BJ (cell line): ENCODE measurements at regions not wholly inside any gene's neighbourhood (a gene's known extent, or its start where the extent isn't known, plus 50 kb on each side); places are given as distances from the start of the nearest gene placed in this dataset.

Experiments used
- CTCF ChIA-PET: fragments of 350-600 bp; formaldehyde crosslinking; extraction: SDS; loops from one replicate; lab custom pipeline; 2021; ENCODE audit warnings: antibody characterized with exemption, inconsistent platforms; lab: Yijun Ruan, JAX
- POLR2A ChIA-PET: fragments of 300-600 bp; sonication (Branson Sonifier 250); formaldehyde crosslinking; extraction: SDS; loops from one replicate; lab custom pipeline; 2021; ENCODE audit warnings: antibody characterized with exemption; lab: Charles Lee
- DNase-seq: peaks from one replicate; pipeline ENCODE4 v3.0.0-alpha.2; 2011; ENCODE audit warnings: low read depth
- H3K27me3 ChIP-seq: 2 replicates; pipeline ENCODE4 v1.6.0; 2011; ENCODE audit warnings: low read length; ENCODE audit not compliant: control insufficient read depth, insufficient read depth
- H3K36me3 ChIP-seq: 2 replicates; pipeline ENCODE4 v1.5.1; 2011; ENCODE audit warnings: low read length; ENCODE audit not compliant: control insufficient read depth, insufficient read depth
- H3K4me3 ChIP-seq: 2 replicates; pipeline ENCODE4 v1.5.1; 2011; ENCODE audit warnings: low read depth, mild to moderate bottlenecking, control low read depth, low read length
- TF ChIP-seq, protein P1 (sequence below): IDR thresholded peaks from 2 replicates; pipeline ENCODE4 v1.5.1; 2011; ENCODE audit warnings: low read depth, mild to moderate bottlenecking, control low read depth, inconsistent platforms, low read length, moderate library complexity; ENCODE audit not compliant: insufficient read depth

DNA sequence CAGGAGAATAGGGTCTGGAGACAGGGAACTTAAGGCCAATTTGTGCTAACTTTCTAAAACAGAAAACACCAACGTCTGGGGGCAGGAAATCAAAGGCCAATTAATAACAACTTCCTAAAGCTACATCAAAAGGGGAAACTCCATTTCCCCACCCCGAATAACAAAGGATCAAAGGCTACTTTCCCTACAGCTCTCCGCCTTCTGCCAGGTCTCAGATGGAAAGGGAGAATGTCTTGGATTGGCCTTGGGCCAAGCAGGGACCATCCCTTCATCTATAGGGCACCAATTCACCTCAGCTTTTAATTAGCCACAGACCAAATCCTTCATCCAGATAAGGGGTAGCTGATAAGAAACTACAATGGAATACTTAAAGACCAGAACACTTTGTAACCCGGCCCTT, 116.9 kb upstream of the ZKSCAN2 start:
- TF ChIP-seq, protein P1, sequence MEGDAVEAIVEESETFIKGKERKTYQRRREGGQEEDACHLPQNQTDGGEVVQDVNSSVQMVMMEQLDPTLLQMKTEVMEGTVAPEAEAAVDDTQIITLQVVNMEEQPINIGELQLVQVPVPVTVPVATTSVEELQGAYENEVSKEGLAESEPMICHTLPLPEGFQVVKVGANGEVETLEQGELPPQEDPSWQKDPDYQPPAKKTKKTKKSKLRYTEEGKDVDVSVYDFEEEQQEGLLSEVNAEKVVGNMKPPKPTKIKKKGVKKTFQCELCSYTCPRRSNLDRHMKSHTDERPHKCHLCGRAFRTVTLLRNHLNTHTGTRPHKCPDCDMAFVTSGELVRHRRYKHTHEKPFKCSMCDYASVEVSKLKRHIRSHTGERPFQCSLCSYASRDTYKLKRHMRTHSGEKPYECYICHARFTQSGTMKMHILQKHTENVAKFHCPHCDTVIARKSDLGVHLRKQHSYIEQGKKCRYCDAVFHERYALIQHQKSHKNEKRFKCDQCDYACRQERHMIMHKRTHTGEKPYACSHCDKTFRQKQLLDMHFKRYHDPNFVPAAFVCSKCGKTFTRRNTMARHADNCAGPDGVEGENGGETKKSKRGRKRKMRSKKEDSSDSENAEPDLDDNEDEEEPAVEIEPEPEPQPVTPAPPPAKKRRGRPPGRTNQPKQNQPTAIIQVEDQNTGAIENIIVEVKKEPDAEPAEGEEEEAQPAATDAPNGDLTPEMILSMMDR = no peak
- no peak for DNase-seq
- no peaks in the 10 kb centered on the region for H3K27me3 ChIP-seq
- ChIA-PET CTCF (no interaction called here), POLR2A (no interaction called here)
- H3K4me3 ChIP-seq = no peak overlapping the region
- H3K36me3 ChIP-seq = no peaks in the 10 kb centered on the region

DNA sequence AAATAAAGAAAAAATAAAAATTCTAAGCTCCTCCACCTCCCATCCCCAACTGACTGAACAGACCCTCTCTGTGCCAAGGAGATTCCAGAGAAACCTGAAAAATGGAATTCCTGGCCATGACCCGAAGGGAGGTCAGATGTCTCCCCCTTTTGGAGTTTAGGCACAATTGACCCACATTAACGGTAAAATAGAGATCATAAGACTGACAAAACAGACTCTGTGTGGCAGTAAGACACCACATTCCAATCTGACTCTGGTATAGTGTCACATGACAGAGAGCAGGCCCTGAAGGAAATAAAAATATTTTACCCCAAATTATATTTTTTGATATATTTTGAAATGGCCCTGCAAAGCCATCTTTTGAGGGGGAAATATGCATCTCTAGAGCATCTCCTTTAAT, 115.1 kb upstream of the ZKSCAN2 start:
- H3K4me3 ChIP-seq = no peak overlapping the region
- no peaks in the 10 kb centered on the region for H3K27me3 ChIP-seq
- TF ChIP-seq, protein P1 = no peak
- CTCF ChIA-PET = no interaction called here
- no peak for DNase-seq
- H3K36me3 ChIP-seq = no peaks in the 10 kb centered on the region
- POLR2A ChIA-PET = no interaction called here

DNA sequence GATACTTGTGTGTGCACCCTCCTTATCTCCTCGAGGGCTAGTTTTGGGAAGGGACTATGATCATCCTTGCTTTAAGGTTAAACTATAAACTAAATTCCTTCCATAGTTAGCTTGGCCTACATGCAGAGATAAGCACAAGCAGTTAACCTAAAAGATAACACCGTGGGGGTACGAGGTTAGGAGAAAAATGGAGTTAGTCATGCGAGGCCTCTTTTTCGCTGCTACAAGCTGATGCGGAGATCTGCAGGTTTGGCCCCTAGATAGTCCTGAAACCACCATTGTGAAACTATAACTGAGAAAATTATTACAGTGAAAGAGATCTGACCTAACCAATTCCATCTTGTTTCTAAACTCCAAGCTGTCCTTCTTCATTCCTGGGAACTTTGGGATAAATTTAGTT, 113.7 kb upstream of the ZKSCAN2 start:
- no peak overlapping the region for H3K4me3 ChIP-seq
- DNase-seq = no peak

DNA sequence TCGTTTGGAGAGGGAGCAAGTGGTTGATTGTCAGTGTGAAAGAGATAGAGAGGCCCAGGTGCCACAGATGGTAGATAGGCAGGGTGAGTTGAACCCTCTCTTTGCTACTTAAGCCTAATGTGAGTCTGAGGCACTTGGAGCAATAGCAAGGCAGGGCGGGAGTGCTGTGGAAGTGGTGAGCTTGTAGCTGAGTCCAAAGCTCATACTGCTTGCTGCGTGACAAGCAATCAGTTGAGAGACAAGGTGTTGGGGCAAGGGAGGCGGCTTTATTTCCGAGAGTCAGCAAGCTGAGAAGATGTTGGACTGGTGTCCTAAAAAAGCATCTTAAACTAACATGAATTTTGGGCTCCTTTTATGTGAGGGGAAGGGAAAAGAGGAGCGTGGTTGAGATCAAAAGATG, 112.9 kb upstream of the ZKSCAN2 start:
- Histone ChIP-seq H3K27me3 (no peaks in the 10 kb centered on the region), H3K4me3 (no peak overlapping the region), H3K36me3 (no peaks in the 10 kb centered on the region)
- POLR2A ChIA-PET = no interaction called here
- no peak for DNase-seq
- CTCF ChIA-PET = no interaction called here
- TF ChIP-seq, protein P1 = no peak

More for the DNA sequence above, 113.7 kb upstream of the ZKSCAN2 start:
- TF ChIP-seq, protein P1 = no peak
- no peaks in the 10 kb centered on the region for H3K36me3 ChIP-seq
- POLR2A ChIA-PET = no interaction called here
- no peaks in the 10 kb centered on the region for H3K27me3 ChIP-seq
- CTCF ChIA-PET = no interaction called here

DNA sequence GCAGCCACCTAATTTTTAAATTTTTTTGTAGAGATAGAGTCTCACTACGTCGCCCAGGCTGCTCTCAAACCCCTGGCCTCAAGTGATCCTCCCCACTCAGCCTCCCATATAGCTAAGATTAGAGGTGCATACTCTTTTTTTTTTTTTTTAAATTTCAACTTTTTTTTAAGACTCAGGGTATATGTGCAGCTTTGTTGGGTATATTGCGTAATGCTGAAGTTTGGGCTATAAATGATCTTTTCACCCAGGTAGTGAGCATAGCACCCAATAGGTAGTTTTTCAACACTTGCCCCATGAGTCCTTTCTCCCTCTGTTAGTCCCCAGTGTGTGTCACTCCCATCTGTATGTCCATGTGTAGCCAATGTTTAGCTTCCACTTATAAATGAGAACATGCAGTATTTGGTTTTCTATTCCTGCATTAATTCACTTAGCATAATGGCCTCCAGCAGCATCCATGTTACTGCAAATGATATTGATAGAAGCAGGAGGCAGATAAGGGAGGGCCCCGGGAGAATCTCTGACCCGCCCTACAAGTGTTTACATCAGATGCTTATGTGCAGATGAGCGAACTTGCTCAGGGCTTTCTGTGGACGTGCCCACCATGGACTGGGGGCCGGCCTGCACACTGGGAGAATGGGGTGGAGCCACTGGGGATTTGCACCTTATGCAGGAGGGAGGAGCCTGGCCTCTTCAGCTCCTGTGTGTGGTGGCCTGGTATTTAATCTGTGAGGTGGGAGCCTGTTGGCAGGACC, 110.3 kb upstream of the ZKSCAN2 start:
- TF ChIP-seq, protein P1 = no peak
- ChIA-PET CTCF (no interaction called here), POLR2A (no interaction called here)
- Histone ChIP-seq H3K36me3 (no peaks in the 10 kb centered on the region), H3K4me3 (no peak overlapping the region), H3K27me3 (no peaks in the 10 kb centered on the region)
- DNase-seq = no peak
